PC-9 (cell line): ENCODE measurements at regions not wholly inside any gene's neighbourhood (a gene's known extent, or its start where the extent isn't known, plus 50 kb on each side); places are given as distances from the start of the nearest gene placed in this dataset.
"Not testable (repeated sequence)": the region's sequence is repeated elsewhere in the genome, so short reads cannot be mapped to it uniquely, and the experiment has no call there.

Experiments used
- CTCF ChIP-seq: fragments of 200-600 bp; sonication (generic); conservative IDR thresholded peaks from 2 replicates; pipeline ENCODE4 v1.6.1; 2017; ENCODE audit warnings: mixed run types, antibody characterized with exemption, mild to moderate bottlenecking, moderate library complexity
- EZH2 ChIP-seq: fragments of 200-600 bp; sonication (generic); IDR thresholded peaks from 2 replicates; pipeline ENCODE4 v1.8.0; 2017; ENCODE audit warnings: antibody characterized with exemption, low read depth

- not testable (repeated sequence) for TF ChIP-seq CTCF, EZH2
These were observed 676.8 kb downstream of the BCKDHB start for GRCh38 chr6:80783271-80783670.
